Natural killer cell (primary cell): ENCODE measurements at regions not wholly inside any gene's neighbourhood (a gene's known extent, or its start where the extent isn't known, plus 50 kb on each side); places are given as distances from the start of the nearest gene placed in this dataset.

ENCODE experiments used
- ATAC-seq, 3 donors: fragments of 150-1000 bp in 2 of 3; fragments of 200-7000 bp in 1 of 3; cut with Tn5 transposase; 1 replicate in 1 of 3; 2 replicates in 2 of 3; pipeline ENCODE4 v1.10.0; 2021; ENCODE audit warnings: mild to moderate bottlenecking in 2 of 3, moderate library complexity in 2 of 3
- DNase-seq, 2 donors: peaks; one replicate each; pipeline versions ENCODE4 v3.0.0 to v3.0.0-alpha.2; 2013 to 2021; ENCODE audit warnings: mixed read lengths in 1 of 2
- H3K27ac ChIP-seq: one replicate; pipeline ENCODE4 v1.5.1; 2013; ENCODE audit warnings: mild to moderate bottlenecking, low read length
- H3K27me3 ChIP-seq: one replicate; pipeline ENCODE4 v1.6.1; 2013; ENCODE audit warnings: low read length; ENCODE audit not compliant: control insufficient read depth, insufficient read depth
- H3K36me3 ChIP-seq: one replicate; pipeline ENCODE4 v1.6.1; 2013; ENCODE audit warnings: low read length; ENCODE audit not compliant: control insufficient read depth, insufficient read depth
- H3K4me1 ChIP-seq: one replicate; pipeline ENCODE4 v1.6.1; 2013; ENCODE audit warnings: low read length; ENCODE audit not compliant: control insufficient read depth, insufficient read depth
- H3K4me3 ChIP-seq: one replicate; pipeline ENCODE4 v1.5.1; 2013; ENCODE audit warnings: low read length
- H3K9me3 ChIP-seq: one replicate; pipeline ENCODE4 v1.6.1; 2013; ENCODE audit warnings: low read length; ENCODE audit not compliant: control insufficient read depth, insufficient read depth
- H3K27ac Mint-ChIP-seq, 2 donors: one replicate each; pipeline ENCODE4 v1.8.0; 2022; ENCODE audit warnings: mild to moderate bottlenecking in 2 of 2, mixed read lengths in 2 of 2, moderate library complexity in 1 of 2
- H3K27me3 Mint-ChIP-seq, 2 donors: one replicate each; pipeline ENCODE4 v1.8.0; 2022; ENCODE audit warnings: low read depth in 2 of 2, mixed read lengths in 2 of 2
- H3K36me3 Mint-ChIP-seq: one replicate; pipeline ENCODE4 v1.8.0; 2022; ENCODE audit warnings: mixed read lengths
- H3K4me1 Mint-ChIP-seq, 2 donors: one replicate each; pipeline ENCODE4 v1.8.0; 2022; ENCODE audit warnings: mixed read lengths in 2 of 2
- H3K4me3 Mint-ChIP-seq: one replicate; pipeline ENCODE4 v1.8.0; 2022; ENCODE audit warnings: mild to moderate bottlenecking, moderate library complexity, mixed read lengths
- H3K9me3 Mint-ChIP-seq, 2 donors: one replicate each; pipeline ENCODE4 v1.8.0; 2022; ENCODE audit warnings: mixed read lengths in 2 of 2
- WGBS: methylation state at CpG from one replicate; pipeline ENCODE4 v1.1.7; 2013; ENCODE audit warnings: missing lambda C conversion rate; ENCODE audit not compliant: insufficient coverage; 5-methylcytosine and 5-hydroxymethylcytosine counted together
- intact Hi-C: fragments of 100-400 bp; cut with micrococcal nuclease; formaldehyde crosslinking; loops from one replicate; pipeline ENCODE4 v1.14.2; 2022
- TF ChIP-seq, protein P1 (sequence below): fragments of 200-600 bp; IDR thresholded peaks from one replicate; pipeline ENCODE4 v1.8.0; 2022; ENCODE audit warnings: antibody characterized with exemption

DNA sequence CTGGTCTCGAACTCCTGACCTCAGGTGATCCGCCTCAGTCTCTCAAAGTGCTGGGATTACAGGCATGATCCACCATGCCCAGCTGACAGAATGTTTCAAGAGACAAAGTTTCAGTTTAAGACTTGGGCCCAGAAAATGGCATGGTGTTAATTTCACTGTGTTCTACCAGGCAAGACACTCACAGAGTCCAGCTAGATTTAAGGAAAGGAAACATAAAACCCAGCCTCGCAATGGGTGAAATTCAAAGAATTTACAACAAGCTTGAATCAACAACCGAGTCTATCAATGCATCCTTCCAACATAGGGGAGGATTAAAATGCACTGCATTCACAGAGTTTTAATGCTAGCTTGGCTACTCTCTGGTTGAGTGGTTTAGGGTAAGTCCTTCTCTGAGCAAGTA, 764.0 kb downstream of the XPNPEP1 start:
- ATAC-seq (no peak), DNase-seq (no peak)
- H3K4me3 Mint-ChIP-seq, result no peak overlapping the region
- TF ChIP-seq, protein P1, sequence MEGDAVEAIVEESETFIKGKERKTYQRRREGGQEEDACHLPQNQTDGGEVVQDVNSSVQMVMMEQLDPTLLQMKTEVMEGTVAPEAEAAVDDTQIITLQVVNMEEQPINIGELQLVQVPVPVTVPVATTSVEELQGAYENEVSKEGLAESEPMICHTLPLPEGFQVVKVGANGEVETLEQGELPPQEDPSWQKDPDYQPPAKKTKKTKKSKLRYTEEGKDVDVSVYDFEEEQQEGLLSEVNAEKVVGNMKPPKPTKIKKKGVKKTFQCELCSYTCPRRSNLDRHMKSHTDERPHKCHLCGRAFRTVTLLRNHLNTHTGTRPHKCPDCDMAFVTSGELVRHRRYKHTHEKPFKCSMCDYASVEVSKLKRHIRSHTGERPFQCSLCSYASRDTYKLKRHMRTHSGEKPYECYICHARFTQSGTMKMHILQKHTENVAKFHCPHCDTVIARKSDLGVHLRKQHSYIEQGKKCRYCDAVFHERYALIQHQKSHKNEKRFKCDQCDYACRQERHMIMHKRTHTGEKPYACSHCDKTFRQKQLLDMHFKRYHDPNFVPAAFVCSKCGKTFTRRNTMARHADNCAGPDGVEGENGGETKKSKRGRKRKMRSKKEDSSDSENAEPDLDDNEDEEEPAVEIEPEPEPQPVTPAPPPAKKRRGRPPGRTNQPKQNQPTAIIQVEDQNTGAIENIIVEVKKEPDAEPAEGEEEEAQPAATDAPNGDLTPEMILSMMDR, result no peak
- no peaks in the 10 kb centered on the region for H3K9me3 ChIP-seq
- H3K27ac ChIP-seq, result no peak overlapping the region
- no peak overlapping the region for H3K4me3 ChIP-seq
- H3K4me1 ChIP-seq, result no peaks in the 10 kb centered on the region
- no peaks in the 10 kb centered on the region for H3K36me3 ChIP-seq
- no peaks in the 10 kb centered on the region for H3K36me3 Mint-ChIP-seq
- no peaks in the 10 kb centered on the region for H3K27me3 Mint-ChIP-seq
- H3K27ac Mint-ChIP-seq, result no peak overlapping the region
- WGBS, result 95% methylated on average over 3 of the region's 4 CpGs
- intact Hi-C loops, result no loop called here
- H3K4me1 Mint-ChIP-seq, result no peaks in the 10 kb centered on the region
- H3K27me3 ChIP-seq, result no peaks in the 10 kb centered on the region
- H3K9me3 Mint-ChIP-seq, result peaks cover 12 to 15% of the 10 kb centered on the region in 2 donors

DNA sequence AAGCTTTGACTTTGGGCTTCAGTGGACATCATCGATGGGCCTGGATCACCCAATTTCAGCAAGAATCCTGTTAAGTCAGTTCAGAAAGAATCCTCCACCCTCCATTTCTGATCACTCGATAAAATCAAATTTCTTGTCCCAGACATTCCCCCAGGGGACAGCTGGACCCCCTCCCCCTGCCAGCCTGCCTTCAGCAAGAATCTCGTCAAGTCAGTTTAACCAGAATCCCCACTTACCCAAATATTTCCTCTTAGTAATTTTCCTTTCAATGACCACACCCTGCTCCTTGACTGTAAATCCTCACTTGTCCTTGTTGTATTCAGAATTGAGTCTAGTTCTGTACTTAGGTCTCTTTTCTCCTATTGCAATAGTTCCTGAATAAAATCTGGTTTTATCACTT, 766.9 kb downstream of the XPNPEP1 start:
- intact Hi-C loops, result no loop called here
- DNase-seq (no peak), ATAC-seq (no peak)
- no peaks in the 10 kb centered on the region for H3K36me3 Mint-ChIP-seq
- peaks cover 4 to 13% of the 10 kb centered on the region in 2 donors for H3K9me3 Mint-ChIP-seq
- H3K27me3 ChIP-seq, result no peaks in the 10 kb centered on the region
- H3K27ac ChIP-seq, result no peak overlapping the region
- H3K4me3 ChIP-seq, result no peak overlapping the region
- H3K4me1 Mint-ChIP-seq, result no peaks in the 10 kb centered on the region
- TF ChIP-seq, protein P1, result no peak
- no peaks in the 10 kb centered on the region for H3K27me3 Mint-ChIP-seq
- H3K4me3 Mint-ChIP-seq, result no peak overlapping the region
- no peaks in the 10 kb centered on the region for H3K4me1 ChIP-seq
- H3K27ac Mint-ChIP-seq, result no peak overlapping the region
- no peaks in the 10 kb centered on the region for H3K9me3 ChIP-seq
- no peaks in the 10 kb centered on the region for H3K36me3 ChIP-seq
- WGBS, result 80% methylated on average over 3 of the region's 3 CpGs

DNA sequence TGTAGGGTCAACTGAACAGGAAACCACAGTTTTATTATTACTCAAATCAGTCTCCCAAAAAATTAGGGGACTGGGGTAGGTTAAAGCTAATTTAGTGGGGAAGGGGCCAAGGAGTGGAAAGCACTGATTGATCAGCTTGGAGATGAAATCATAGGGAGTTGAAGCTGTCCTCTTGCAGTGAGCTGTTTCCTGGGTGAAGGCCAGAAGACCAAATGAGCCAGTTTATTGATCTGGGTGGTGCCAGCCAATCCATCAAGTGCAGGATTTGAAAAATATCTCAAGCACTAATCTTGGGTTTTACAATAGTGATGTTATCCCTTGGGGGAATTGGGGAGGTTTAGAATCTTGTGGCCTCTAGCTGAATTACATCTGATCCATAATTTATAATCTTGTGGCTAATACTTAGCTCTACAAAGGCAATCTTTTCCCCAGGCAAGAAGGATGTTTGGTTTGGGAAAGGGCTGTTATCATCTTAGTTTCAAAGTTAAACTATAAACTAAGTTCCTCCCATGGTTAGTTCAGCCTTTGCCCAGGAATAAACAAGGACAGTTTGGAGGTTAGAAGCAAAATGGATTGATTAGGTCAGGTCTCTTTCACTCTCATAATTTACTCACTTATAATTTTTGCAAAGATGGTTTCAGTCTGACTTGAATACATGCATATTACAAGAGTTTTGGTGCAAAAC, 773.5 kb downstream of the XPNPEP1 start:
- no peaks in the 10 kb centered on the region for H3K36me3 Mint-ChIP-seq
- H3K4me1 ChIP-seq, result no peaks in the 10 kb centered on the region
- DNase-seq (no peak), ATAC-seq (no peak)
- H3K4me1 Mint-ChIP-seq, result no peaks in the 10 kb centered on the region
- H3K36me3 ChIP-seq, result no peaks in the 10 kb centered on the region
- no peak overlapping the region for H3K27ac Mint-ChIP-seq
- no peaks in the 10 kb centered on the region for H3K9me3 ChIP-seq
- intact Hi-C loops, result no loop called here
- no peak overlapping the region for H3K4me3 ChIP-seq
- no peaks in the 10 kb centered on the region for H3K27me3 Mint-ChIP-seq
- H3K4me3 Mint-ChIP-seq, result no peak overlapping the region
- TF ChIP-seq, protein P1, result no peak
- H3K27ac ChIP-seq, result no peak overlapping the region
- H3K27me3 ChIP-seq, result no peaks in the 10 kb centered on the region
- H3K9me3 Mint-ChIP-seq, result peaks cover 7 to 19% of the 10 kb centered on the region in 2 donors

DNA sequence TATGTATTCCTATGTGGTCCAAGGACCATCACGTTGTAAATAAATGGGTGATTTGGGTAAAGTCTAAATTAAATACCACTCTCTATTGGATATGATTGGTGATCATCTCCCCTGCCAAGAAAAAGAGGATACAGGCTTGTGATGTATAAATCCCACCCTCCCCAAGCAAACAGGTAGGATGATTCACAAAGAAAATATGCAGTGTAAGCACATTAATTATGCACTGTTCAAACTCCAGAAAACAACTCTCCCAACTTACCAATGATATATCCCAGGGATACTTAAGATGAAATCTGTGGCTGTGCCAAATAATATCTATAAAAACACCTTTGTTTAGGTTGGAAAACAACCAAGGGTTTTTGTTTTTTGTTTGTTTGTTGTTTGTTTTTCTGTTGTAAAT, 795.9 kb downstream of the XPNPEP1 start:
- no peaks in the 10 kb centered on the region for H3K27me3 ChIP-seq
- H3K4me1 Mint-ChIP-seq, result no peaks in the 10 kb centered on the region
- TF ChIP-seq, protein P1, result no peak

More for the DNA sequence above, 795.9 kb downstream of the XPNPEP1 start:
- WGBS, result 80% methylated on average over 1 of the region's 1 CpG
- Mint-ChIP-seq H3K9me3 (peaks cover 7 to 9% of the 10 kb centered on the region in 2 donors), H3K27me3 (no peaks in the 10 kb centered on the region), H3K27ac (no peak overlapping the region), H3K4me3 (no peak overlapping the region), H3K36me3 (peaks cover 2% of the 10 kb centered on the region)
- ATAC-seq (no peak), DNase-seq (no peak)
- intact Hi-C loops, result no loop called here
- Histone ChIP-seq H3K4me3 (no peak overlapping the region), H3K4me1 (no peaks in the 10 kb centered on the region), H3K27ac (no peak overlapping the region), H3K36me3 (no peaks in the 10 kb centered on the region), H3K9me3 (peaks cover 8% of the 10 kb centered on the region)
